HFFc6 (cell line): ENCODE measurements at regions not wholly inside any gene's neighbourhood (a gene's known extent, or its start where the extent isn't known, plus 50 kb on each side); places are given as distances from the start of the nearest gene placed in this dataset.

Source experiments
- DNase-seq: peaks from one replicate; pipeline ENCODE4 v3.0.0-alpha.2; 2018
- H3K27ac Mint-ChIP-seq: 2 replicates; pipeline ENCODE4 v1.8.0; 2020; ENCODE audit warnings: mild to moderate bottlenecking, mixed read lengths
- H3K27me3 Mint-ChIP-seq: 2 replicates; pipeline ENCODE4 v1.8.0; 2021; ENCODE audit warnings: mild to moderate bottlenecking, moderate library complexity, mixed read lengths; ENCODE audit not compliant: insufficient read depth
- H3K36me3 Mint-ChIP-seq: 2 replicates; pipeline ENCODE4 v1.8.0; 2021; ENCODE audit warnings: low read depth, mixed read lengths
- H3K4me1 Mint-ChIP-seq: 2 replicates; pipeline ENCODE4 v1.8.0; 2020; ENCODE audit warnings: low read depth, mixed read lengths
- H3K4me3 Mint-ChIP-seq: 2 replicates; pipeline ENCODE4 v1.8.0; 2020; ENCODE audit warnings: mild to moderate bottlenecking, moderate library complexity, mixed read lengths
- H3K9me3 Mint-ChIP-seq: 2 replicates; pipeline ENCODE4 v1.8.0; 2020; ENCODE audit warnings: mild to moderate bottlenecking, mixed read lengths
- CTCF ChIP-seq: fragments of 200-600 bp; sonication (generic); IDR thresholded peaks from 2 replicates; pipeline ENCODE4 v1.5.0; 2021; ENCODE audit warnings: antibody characterized with exemption, mild to moderate bottlenecking

DNA sequence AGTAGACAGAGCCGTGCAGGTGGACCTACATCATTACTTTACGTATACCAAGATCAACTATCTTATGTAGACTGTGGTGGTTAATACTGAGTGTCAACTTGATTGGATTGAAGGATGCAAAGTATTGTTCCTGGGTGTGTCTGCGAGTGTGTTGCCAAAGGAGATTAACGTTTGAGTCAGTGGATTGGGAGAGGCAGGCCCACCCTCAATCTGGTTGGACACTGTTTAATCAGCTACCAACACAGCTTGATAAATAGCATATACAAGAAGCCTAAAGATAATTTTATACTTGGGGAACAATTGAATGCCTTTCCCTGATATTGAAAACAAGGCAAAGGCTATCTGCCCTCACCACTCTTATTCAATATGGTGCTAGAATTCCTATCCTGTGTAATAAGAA lies 604.2 kb upstream of the ZEB2 start:
- Mint-ChIP-seq H3K4me3 (no peak overlapping the region), H3K36me3 (no peaks in the 10 kb centered on the region), H3K4me1 (peaks cover 10% of the 10 kb centered on the region), H3K27me3 (no peaks in the 10 kb centered on the region), H3K9me3 (no peaks in the 10 kb centered on the region), H3K27ac (no peak overlapping the region)
- no peak for DNase-seq
- TF ChIP-seq CTCF, result no peak

DNA sequence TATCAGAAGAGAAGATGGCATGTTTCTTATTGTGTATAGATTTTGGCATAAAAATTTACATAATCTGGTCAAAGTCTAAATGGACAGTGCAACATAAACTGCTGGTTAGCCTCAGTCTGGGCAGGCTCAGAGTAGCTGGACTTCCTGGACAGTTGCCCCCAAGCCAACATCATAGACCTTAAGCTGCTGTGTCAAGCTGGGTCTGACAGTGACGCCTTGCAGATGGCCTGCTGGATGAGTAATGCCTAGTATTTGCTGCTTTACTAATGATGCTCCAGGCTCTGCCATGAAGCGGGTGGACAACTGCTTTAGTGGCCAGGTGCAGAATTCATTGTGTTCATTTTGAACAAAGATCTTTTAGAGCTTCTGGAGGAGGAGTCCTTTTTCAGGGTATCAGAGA lies 603.7 kb upstream of the ZEB2 start:
- peak; percentile 22 for DNase-seq
- H3K36me3 Mint-ChIP-seq, result no peaks in the 10 kb centered on the region
- no peak for TF ChIP-seq CTCF

DNA sequence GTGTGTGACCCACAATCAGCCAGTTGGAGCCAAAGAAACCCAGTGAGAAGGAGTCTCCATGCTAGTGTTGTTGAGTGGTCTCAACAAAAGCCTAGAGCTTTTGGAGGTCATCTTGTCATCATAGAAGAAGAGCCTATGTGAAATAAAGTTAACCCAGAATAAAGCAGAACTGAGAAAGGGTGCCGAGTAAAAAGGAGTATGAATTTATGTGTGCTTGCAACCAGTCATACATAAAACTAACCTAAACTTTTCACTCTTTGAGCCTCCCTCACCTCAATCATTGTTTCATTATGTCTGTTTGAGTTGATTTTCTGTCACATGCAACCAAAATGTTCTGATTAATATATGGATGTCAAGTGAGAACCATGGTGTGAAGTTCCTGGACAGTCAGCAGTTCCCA lies 599.3 kb upstream of the ZEB2 start:
- TF ChIP-seq CTCF, result no peak
- no peak overlapping the region for H3K4me3 Mint-ChIP-seq

More for the DNA sequence above, 603.7 kb upstream of the ZEB2 start:
- Mint-ChIP-seq H3K4me1 (peaks cover 14% of the 10 kb centered on the region), H3K27ac (no peak overlapping the region), H3K27me3 (no peaks in the 10 kb centered on the region), H3K9me3 (no peaks in the 10 kb centered on the region), H3K4me3 (no peak overlapping the region)

DNA sequence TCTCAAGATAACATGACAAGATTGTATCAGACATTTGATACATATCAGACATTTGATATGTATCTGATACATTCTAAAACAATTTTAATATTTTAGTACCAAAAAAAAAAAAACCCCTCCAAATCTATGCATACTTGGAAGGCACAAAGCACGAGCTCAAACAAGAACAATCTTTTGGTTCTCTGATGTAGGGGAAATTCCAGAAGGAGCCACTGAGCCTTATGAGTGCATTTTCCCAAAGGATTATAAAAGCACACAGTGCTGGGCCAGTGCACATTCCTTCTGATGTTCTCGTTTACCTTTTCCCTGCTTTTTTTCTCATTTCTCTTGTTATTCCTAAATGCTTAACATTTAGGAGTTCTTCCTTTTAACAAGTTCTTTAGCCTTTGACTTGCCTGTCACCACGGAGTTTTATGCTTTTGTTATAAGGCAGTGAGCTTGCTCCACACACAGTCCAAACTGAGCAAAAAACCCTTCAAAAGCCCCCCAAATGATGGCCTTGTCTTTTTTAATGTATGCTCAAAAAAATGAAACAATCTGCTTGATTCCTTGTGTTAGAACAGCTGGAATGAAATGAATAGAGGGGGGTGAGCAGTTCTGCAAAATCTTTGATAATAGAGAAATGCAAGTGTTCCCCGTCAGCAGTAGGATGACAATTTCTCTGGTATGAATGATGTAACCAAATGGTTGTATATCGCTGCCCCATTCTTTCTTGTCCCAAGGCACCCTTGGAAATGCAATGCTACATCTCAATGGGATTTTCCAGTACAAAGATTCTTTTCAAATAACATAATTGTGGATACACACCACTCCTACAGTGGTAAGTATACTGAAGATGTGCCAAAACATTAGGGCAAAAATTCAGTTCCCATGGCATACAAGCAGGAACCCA lies 597.2 kb upstream of the ZEB2 start:
- Mint-ChIP-seq H3K9me3 (no peaks in the 10 kb centered on the region), H3K4me1 (peaks cover 23% of the 10 kb centered on the region), H3K27me3 (no peaks in the 10 kb centered on the region), H3K27ac (no peak overlapping the region), H3K4me3 (no peak overlapping the region), H3K36me3 (no peaks in the 10 kb centered on the region)
- no peak for TF ChIP-seq CTCF
- DNase-seq, result no peak

More for the DNA sequence above, 599.3 kb upstream of the ZEB2 start:
- H3K36me3 Mint-ChIP-seq, result no peaks in the 10 kb centered on the region
- H3K4me1 Mint-ChIP-seq, result peaks cover 32% of the 10 kb centered on the region
- H3K27me3 Mint-ChIP-seq, result no peaks in the 10 kb centered on the region
- H3K27ac Mint-ChIP-seq, result no peak overlapping the region
- no peaks in the 10 kb centered on the region for H3K9me3 Mint-ChIP-seq
- DNase-seq, result no peak

- H3K4me1 Mint-ChIP-seq, result peaks cover 30% of the 10 kb centered on the region
- H3K4me3 Mint-ChIP-seq, result no peak overlapping the region
- no peak for TF ChIP-seq CTCF
- no peaks in the 10 kb centered on the region for H3K9me3 Mint-ChIP-seq
- H3K27me3 Mint-ChIP-seq, result no peaks in the 10 kb centered on the region
- DNase-seq, result no peak
- H3K36me3 Mint-ChIP-seq, result no peaks in the 10 kb centered on the region
- H3K27ac Mint-ChIP-seq, result no peak overlapping the region
Observed at GRCh38 chr2:145116056-145116455, 596.1 kb upstream of the ZEB2 start.
